ENCODE measurements at regions not wholly inside any gene's neighbourhood (a gene's known extent, or its start where the extent isn't known, plus 50 kb on each side); places are given as distances from the start of the nearest gene placed in this dataset.

DNA sequence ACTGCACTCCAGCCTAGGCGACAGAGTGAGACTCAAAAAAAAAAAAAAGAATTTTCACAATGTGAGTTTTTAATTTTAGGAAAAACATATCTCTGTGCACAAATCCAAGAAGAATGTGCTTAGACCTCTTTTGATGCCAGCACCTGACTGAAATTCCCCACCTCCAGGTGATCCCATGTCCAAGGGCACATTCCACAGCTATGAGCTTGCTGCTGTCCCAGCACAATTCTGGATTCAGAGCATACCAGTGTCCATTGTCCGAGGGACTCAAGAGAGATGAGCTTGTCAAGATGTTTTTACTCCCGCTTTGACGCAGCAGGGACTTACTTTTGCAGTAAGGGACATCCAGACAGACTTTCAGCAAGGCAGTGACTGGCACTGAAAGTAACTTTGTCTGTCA, 489.1 kb upstream of the ACVR2A start:
- Histone ChIP-seq H3K9me2 (ENCODE audit: insufficient read depth) (no peaks in the 10 kb centered on the region), H3K9me3 (ENCODE audit: insufficient read depth, low read depth) (no peaks in the 10 kb centered on the region), H3K4me2 (no peak overlapping the region), H4K20me1 (ENCODE audit: insufficient read depth) (no peaks in the 10 kb centered on the region), H3K27ac (no peak overlapping the region), H3K4me1 (replicated peaks; ENCODE audit: insufficient read depth) (no peaks in the 10 kb centered on the region), H2AFZ (no peak overlapping the region), H3K4me3 (no peak overlapping the region), H3K36me3 (ENCODE audit: low read depth) (no peaks in the 10 kb centered on the region), H3K79me2 (ENCODE audit: low read depth) (no peaks in the 10 kb centered on the region), H3K27me3 (ENCODE audit: insufficient read depth, low read depth) (no peaks in the 10 kb centered on the region), H3F3A (ENCODE audit: insufficient read depth, low read depth) (no peaks in the 10 kb centered on the region)
- TF ChIP-seq, protein P1, sequence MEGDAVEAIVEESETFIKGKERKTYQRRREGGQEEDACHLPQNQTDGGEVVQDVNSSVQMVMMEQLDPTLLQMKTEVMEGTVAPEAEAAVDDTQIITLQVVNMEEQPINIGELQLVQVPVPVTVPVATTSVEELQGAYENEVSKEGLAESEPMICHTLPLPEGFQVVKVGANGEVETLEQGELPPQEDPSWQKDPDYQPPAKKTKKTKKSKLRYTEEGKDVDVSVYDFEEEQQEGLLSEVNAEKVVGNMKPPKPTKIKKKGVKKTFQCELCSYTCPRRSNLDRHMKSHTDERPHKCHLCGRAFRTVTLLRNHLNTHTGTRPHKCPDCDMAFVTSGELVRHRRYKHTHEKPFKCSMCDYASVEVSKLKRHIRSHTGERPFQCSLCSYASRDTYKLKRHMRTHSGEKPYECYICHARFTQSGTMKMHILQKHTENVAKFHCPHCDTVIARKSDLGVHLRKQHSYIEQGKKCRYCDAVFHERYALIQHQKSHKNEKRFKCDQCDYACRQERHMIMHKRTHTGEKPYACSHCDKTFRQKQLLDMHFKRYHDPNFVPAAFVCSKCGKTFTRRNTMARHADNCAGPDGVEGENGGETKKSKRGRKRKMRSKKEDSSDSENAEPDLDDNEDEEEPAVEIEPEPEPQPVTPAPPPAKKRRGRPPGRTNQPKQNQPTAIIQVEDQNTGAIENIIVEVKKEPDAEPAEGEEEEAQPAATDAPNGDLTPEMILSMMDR (conservative IDR thresholded peaks at IDR 0.05), result no peak
- TF ChIP-seq EZH2 (IDR thresholded peaks at IDR 0.05; ENCODE audit: low read depth), result no peak
- ChIA-PET POLR2A (ENCODE audit: unreplicated experiment) (no interaction called here), CTCF (interaction anchor here (1.0 kb wide), 1 partner anchor 23 kb away, joined by 6 read pairs; no protein-coding TSS in a partner anchor)
- DNase-seq, result peak in 1 of 2 experiments; percentile 73
- intact Hi-C loops (cut with micrococcal nuclease; ENCODE audit: unreplicated experiment), result no loop called here
- BruUV-seq (replicated peaks), result no TSS peak

DNA sequence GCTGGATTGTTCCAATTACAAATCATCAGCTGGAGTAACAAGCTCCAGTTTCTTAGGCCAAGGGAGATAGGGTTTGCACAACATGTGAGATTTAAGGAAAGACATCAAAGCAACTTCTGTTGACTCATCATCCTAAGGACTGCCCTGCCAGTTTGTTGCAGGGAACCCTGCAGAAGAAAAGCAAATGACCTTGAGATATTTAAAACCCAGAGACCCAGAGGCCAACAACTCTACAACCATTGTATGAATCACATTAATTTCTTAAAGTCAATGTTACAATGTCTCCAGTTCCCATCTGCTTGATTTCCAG, 491.8 kb upstream of the ACVR2A start:
- H3K9me3 ChIP-seq (ENCODE audit: insufficient read depth, low read depth), result no peaks in the 10 kb centered on the region
- intact Hi-C loops (cut with micrococcal nuclease; ENCODE audit: unreplicated experiment), result no loop called here
- ChIA-PET CTCF (no interaction called here), POLR2A (ENCODE audit: unreplicated experiment) (no interaction called here)
- BruUV-seq (replicated peaks), result no TSS peak
- no peaks in the 10 kb centered on the region for H3F3A ChIP-seq (ENCODE audit: insufficient read depth, low read depth)
- H4K20me1 ChIP-seq (ENCODE audit: insufficient read depth), result no peaks in the 10 kb centered on the region
- H3K4me2 ChIP-seq, result no peak overlapping the region
- H3K36me3 ChIP-seq (ENCODE audit: low read depth), result no peaks in the 10 kb centered on the region
- H3K4me3 ChIP-seq, result no peak overlapping the region
- H2AFZ ChIP-seq, result no peak overlapping the region
- no peaks in the 10 kb centered on the region for H3K4me1 ChIP-seq (replicated peaks; ENCODE audit: insufficient read depth)
- TF ChIP-seq EZH2 (IDR thresholded peaks at IDR 0.05; ENCODE audit: low read depth), result no peak
- TF ChIP-seq, protein P1 (conservative IDR thresholded peaks at IDR 0.05), result no peak
- no peak overlapping the region for H3K27ac ChIP-seq
- H3K9me2 ChIP-seq (ENCODE audit: insufficient read depth), result no peaks in the 10 kb centered on the region
- no peak for DNase-seq
- no peaks in the 10 kb centered on the region for H3K79me2 ChIP-seq (ENCODE audit: low read depth)
- H3K27me3 ChIP-seq (ENCODE audit: insufficient read depth, low read depth), result no peaks in the 10 kb centered on the region

DNA sequence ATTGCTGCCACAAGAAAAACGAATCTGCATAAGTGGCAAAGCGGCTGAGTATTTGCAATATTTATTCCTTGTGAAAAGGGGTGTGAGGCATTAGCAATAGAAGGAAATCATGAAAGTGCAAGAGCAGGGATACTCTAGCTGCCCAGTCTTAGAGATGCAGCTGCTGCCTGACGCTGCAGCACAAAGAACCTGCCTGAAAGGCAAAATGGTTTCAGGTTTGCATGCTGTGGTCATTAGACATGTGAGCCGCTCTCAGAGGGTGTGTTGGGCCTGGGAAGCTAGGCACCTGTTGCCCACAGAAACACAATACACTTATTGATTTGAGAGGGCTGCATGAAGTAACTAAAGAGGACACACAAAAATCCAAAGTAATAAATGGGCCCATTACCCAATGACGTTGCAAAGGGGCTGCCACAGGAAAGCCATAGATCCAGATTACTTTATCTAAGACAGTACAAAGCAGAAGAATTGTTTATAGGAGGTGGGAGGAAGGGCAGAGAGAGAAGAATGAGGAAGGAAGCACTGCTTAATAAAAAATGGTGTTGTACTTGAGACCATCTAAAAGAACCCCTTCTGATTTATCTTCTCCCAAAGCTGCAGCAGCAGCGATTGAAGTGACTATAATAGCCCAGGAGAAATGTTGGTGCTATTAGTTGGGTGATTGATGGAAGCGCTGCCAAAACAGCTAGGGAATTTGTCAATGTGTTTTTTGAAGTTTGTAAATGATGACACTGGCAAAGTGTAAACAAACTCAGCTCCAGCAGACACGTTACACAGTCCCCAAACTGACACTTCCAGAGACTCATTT, 492.4 kb upstream of the ACVR2A start:
- TF ChIP-seq, protein P1 (conservative IDR thresholded peaks at IDR 0.05), result no peak
- no peak for TF ChIP-seq EZH2 (IDR thresholded peaks at IDR 0.05; ENCODE audit: low read depth)
- Histone ChIP-seq H3K4me3 (no peak overlapping the region), H2AFZ (no peak overlapping the region), H3F3A (ENCODE audit: insufficient read depth, low read depth) (no peaks in the 10 kb centered on the region), H3K9me2 (ENCODE audit: insufficient read depth) (no peaks in the 10 kb centered on the region), H3K9me3 (ENCODE audit: insufficient read depth, low read depth) (no peaks in the 10 kb centered on the region), H3K4me2 (no peak overlapping the region), H3K36me3 (ENCODE audit: low read depth) (no peaks in the 10 kb centered on the region), H3K27ac (no peak overlapping the region), H4K20me1 (ENCODE audit: insufficient read depth) (no peaks in the 10 kb centered on the region), H3K27me3 (ENCODE audit: insufficient read depth, low read depth) (no peaks in the 10 kb centered on the region), H3K79me2 (ENCODE audit: low read depth) (no peaks in the 10 kb centered on the region), H3K4me1 (replicated peaks; ENCODE audit: insufficient read depth) (no peaks in the 10 kb centered on the region)
- ChIA-PET POLR2A (ENCODE audit: unreplicated experiment) (no interaction called here), CTCF (no interaction called here)
- no TSS peak for BruUV-seq (replicated peaks)
- DNase-seq, result no peak
- intact Hi-C loops (cut with micrococcal nuclease; ENCODE audit: unreplicated experiment), result no loop called here
